Psoas muscle (tissue), 7 donors: ENCODE measurements at regions not wholly inside any gene's neighbourhood (a gene's known extent, or its start where the extent isn't known, plus 50 kb on each side); places are given as distances from the start of the nearest gene placed in this dataset.

Experiments
- ATAC-seq, 4 donors: fragments of 200-7000 bp; cut with Tn5 transposase; one replicate each; pipeline ENCODE4 v1.9.1; 2020; ENCODE audit warnings: moderate library complexity in 3 of 4, mild to moderate bottlenecking in 2 of 4
- DNase-seq, 2 donors: peaks; one replicate each; pipeline ENCODE4 v3.0.0-alpha.2; 2020
- H3K27ac ChIP-seq: fragments of 200-600 bp; one replicate; pipeline ENCODE4 v1.8.0; 2022
- H3K27me3 ChIP-seq, 3 donors: fragments of 200-600 bp in 1 of 3; one replicate each; pipeline versions ENCODE4 v1.6.1 to v1.8.0; 2013 to 2022; ENCODE audit warnings: low read length in 2 of 3, mild to moderate bottlenecking in 2 of 3, moderate library complexity in 1 of 3; ENCODE audit not compliant: insufficient read depth in 3 of 3
- H3K36me3 ChIP-seq, 2 donors: fragments of 200-600 bp in 1 of 2; one replicate each; pipeline versions ENCODE4 v1.6.1 to v1.8.0; 2013 to 2022; ENCODE audit warnings: low read depth in 1 of 2, mild to moderate bottlenecking in 1 of 2, moderate library complexity in 1 of 2; ENCODE audit not compliant: insufficient read depth in 1 of 2
- H3K4me1 ChIP-seq: fragments of 200-600 bp; one replicate; pipeline ENCODE4 v1.8.0; 2022
- H3K4me3 ChIP-seq: fragments of 200-600 bp; one replicate; pipeline ENCODE4 v1.8.0; 2022; ENCODE audit warnings: mild to moderate bottlenecking
- H3K9me3 ChIP-seq: fragments of 200-600 bp; one replicate; pipeline ENCODE4 v1.8.0; 2022
- WGBS, 3 donors: extraction: QIAGEN DNeasy Blood & Tissue Kit; methylation state at CpG; one replicate each; pipeline versions ENCODE4 v1.1.6 to v1.1.7; 2013; 5-methylcytosine and 5-hydroxymethylcytosine counted together
- intact Hi-C, 2 donors: fragments of 100-400 bp; cut with DNase I; formaldehyde crosslinking; loops; one replicate each; pipeline versions ENCODE4 v1.11.0 to v1.14.2; 2022
- TF ChIP-seq, protein P1 (sequence below): fragments of 200-600 bp; IDR thresholded peaks from one replicate; pipeline ENCODE4 v1.8.0; 2022; ENCODE audit warnings: antibody characterized with exemption
- donor health status: healthy with polysubstance abuse.
- donor health status: DM: no; HTN: no; CAD: no; lungs with moderate emphysema.
- donor health status: Bipolar disorder and iron deficiency.
- donor health status: healthy.
- donor health status: DM: yes; HTN: yes; CAD: no.
- donor health status: DM: no; HTN: no; CAD: no.
- donor health status: DM: yes; HTN: yes; CAD: no.

DNA sequence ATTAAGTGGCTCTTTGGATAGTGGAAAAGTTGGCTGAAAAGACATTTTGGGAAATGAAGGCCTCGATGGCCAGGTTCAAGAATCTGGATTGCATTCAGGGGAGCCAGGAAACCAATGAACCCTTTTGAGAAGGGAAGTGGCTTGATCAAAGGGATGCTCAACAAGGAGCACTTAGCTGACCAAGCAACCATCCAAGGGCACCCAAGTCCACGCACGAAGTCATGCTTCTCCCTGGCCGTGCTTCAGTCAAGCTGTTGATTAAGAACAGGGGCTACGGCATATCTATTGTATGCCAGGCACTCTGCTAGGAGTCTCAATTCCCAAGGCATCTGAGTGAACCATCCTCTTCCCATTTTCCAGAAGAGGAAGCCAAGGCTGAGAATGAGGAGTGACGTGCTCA, 185.8 kb upstream of the GLI2 start:
- intact Hi-C loops: loop anchor here (5.0 to 10.0 kb wide), 5 partner anchors 48 to 208 kb away; no protein-coding TSS in a partner anchor
- ATAC-seq: no peak
- no peaks in the 10 kb centered on the region for H3K9me3 ChIP-seq
- H3K4me1 ChIP-seq: peaks cover 31% of the 10 kb centered on the region
- TF ChIP-seq, protein P1, sequence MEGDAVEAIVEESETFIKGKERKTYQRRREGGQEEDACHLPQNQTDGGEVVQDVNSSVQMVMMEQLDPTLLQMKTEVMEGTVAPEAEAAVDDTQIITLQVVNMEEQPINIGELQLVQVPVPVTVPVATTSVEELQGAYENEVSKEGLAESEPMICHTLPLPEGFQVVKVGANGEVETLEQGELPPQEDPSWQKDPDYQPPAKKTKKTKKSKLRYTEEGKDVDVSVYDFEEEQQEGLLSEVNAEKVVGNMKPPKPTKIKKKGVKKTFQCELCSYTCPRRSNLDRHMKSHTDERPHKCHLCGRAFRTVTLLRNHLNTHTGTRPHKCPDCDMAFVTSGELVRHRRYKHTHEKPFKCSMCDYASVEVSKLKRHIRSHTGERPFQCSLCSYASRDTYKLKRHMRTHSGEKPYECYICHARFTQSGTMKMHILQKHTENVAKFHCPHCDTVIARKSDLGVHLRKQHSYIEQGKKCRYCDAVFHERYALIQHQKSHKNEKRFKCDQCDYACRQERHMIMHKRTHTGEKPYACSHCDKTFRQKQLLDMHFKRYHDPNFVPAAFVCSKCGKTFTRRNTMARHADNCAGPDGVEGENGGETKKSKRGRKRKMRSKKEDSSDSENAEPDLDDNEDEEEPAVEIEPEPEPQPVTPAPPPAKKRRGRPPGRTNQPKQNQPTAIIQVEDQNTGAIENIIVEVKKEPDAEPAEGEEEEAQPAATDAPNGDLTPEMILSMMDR: no peak
- no peaks in the 10 kb centered on the region for H3K36me3 ChIP-seq
- no peak for DNase-seq
- no peak overlapping the region for H3K27ac ChIP-seq
- no peaks in the 10 kb centered on the region for H3K27me3 ChIP-seq
- WGBS, 3 donors: 78 to 89% (median 84%) methylated on average over 6 of the region's 6 CpGs
- H3K4me3 ChIP-seq: no peak overlapping the region

DNA sequence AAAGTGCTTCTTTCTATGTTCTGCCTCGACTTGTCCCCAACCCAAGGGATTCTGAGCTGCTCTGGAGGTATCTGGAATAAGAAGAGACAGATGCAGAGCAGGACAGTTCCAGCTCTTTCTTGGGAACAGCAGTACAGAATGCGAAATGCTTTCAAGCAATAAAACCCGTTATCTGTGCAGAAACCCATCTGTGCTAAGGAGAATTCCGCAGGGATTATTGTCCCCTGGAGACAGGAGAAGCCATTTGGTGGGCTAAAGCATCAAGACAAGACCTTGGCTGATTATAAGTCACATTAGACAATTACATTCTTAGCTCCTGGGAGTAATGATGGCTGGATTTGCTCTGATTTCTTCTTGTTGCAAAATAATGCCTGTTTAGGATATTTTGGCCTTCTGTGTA, 185.4 kb upstream of the GLI2 start:
- DNase-seq (no peak), ATAC-seq (no peak)
- Histone ChIP-seq H3K27me3 (no peaks in the 10 kb centered on the region), H3K4me1 (peaks cover 31% of the 10 kb centered on the region), H3K4me3 (no peak overlapping the region), H3K27ac (no peak overlapping the region), H3K9me3 (no peaks in the 10 kb centered on the region), H3K36me3 (no peaks in the 10 kb centered on the region)
- intact Hi-C loops: loop anchor here (5.0 to 10.0 kb wide), 4 partner anchors 48 to 208 kb away; no protein-coding TSS in a partner anchor
- WGBS, 3 donors: 72 to 80% (median 80%) methylated on average over 4 of the region's 4 CpGs
- TF ChIP-seq, protein P1: no peak

DNA sequence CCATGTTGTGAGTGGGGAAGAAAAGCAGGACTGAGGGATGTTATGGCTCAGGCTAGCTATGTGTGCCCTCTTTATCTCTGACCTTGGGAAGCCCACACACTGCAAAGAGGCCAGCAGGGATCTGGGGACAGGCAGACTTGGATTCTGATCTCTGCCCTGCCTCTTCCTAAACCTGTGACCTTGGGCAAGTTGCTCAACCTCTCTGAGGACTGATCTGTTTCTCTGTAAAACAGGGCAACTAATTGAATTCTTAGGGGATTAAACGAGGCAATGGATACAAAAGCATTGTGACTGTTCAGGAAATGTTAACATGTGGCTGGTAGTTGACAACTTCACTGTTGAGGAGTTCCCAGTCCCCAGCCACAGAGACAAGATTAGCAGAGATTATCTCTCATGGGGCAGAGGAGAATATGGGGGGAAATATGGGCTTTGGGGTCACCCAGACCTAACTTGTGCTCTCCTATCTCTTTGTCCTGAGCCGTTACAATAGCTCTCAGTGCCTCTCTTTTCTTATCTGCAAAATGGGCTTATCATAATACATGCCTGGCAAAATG, 184.7 kb upstream of the GLI2 start:
- H3K4me1 ChIP-seq: peaks cover 31% of the 10 kb centered on the region
- H3K27ac ChIP-seq: no peak overlapping the region
- intact Hi-C loops: loop anchor here (5.0 to 10.0 kb wide), 4 partner anchors 49 to 209 kb away; no protein-coding TSS in a partner anchor

DNA sequence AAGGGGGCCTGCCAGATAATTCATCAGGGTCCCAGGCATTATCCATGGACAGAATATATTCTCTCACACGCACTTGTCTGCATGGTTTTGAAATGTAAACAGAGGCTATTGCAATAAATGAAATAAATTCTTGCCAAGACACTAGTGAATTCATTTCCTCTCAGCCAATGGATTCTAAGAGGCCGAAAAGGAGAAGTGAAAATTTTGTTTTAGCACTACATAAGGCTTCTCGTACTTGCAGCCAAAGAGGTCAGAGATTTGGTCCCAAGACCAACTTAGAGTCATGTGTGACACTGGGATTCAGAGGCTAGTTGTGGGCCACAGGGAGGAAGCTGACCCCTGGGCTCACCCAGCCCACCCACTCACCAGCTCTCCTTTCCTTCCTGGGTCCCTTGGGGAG, 184.1 kb upstream of the GLI2 start:
- Histone ChIP-seq H3K27me3 (no peaks in the 10 kb centered on the region), H3K27ac (peak overlapping the region; percentile 2), H3K4me3 (no peak overlapping the region), H3K36me3 (no peaks in the 10 kb centered on the region), H3K9me3 (no peaks in the 10 kb centered on the region), H3K4me1 (peaks cover 31% of the 10 kb centered on the region)
- intact Hi-C loops: loop anchor here (5.0 to 10.0 kb wide), 4 partner anchors 49 to 209 kb away; no protein-coding TSS in a partner anchor
- TF ChIP-seq, protein P1: no peak
- WGBS, 3 donors: 66 to 74% (median 68%) methylated on average over 3 of the region's 3 CpGs
- ATAC-seq (no peak), DNase-seq (no peak)

More for the DNA sequence above, 184.7 kb upstream of the GLI2 start:
- no peak for ATAC-seq
- H3K4me3 ChIP-seq: no peak overlapping the region
- H3K9me3 ChIP-seq: no peaks in the 10 kb centered on the region
- no peaks in the 10 kb centered on the region for H3K27me3 ChIP-seq
- no peak for DNase-seq
- TF ChIP-seq, protein P1: no peak
- 67 to 71% (median 68%) methylated on average over 2 of the region's 2 CpGs for WGBS, 3 donors
- no peaks in the 10 kb centered on the region for H3K36me3 ChIP-seq

DNA sequence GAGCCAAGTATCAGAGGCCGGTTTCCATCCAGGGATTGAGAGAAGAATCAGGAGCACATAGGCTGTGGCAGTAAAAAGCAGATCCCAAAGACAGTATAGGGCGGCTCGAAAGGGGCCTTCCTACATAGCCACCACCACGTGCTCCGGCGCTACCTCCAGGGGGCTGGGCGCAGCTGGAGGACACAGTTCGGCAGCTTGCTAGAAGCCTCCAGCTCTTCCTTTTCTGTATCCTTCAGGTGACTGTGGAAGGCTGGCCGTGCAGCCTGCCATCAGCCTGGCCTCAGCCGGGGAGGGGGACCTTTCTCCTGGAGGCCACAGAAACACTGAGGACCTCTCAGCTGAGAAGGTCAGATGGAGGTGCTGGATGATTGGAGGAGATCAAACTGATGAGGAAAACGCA, 183.6 kb upstream of the GLI2 start:
- H3K9me3 ChIP-seq: no peaks in the 10 kb centered on the region
- 80 to 86% (median 85%) methylated on average over 11 of the region's 11 CpGs for WGBS, 3 donors
- H3K27me3 ChIP-seq: no peaks in the 10 kb centered on the region
- TF ChIP-seq, protein P1: no peak
- peak in 1 of 4 donors; percentile 2 for ATAC-seq
- H3K4me3 ChIP-seq: no peak overlapping the region
- peak overlapping the region; percentile 2 for H3K27ac ChIP-seq
- peaks cover 31% of the 10 kb centered on the region for H3K4me1 ChIP-seq
- intact Hi-C loops: loop anchor here (2.0 to 10.0 kb wide), 5 partner anchors 50 to 210 kb away; no protein-coding TSS in a partner anchor
- no peak for DNase-seq
- no peaks in the 10 kb centered on the region for H3K36me3 ChIP-seq
